GM19025 (cell line): ENCODE measurements at regions not wholly inside any gene's neighbourhood (a gene's known extent, or its start where the extent isn't known, plus 50 kb on each side); places are given as distances from the start of the nearest gene placed in this dataset.
"Not testable (repeated sequence)": the region's sequence is repeated elsewhere in the genome, so short reads cannot be mapped to it uniquely, and the experiment has no call there.

ENCODE experiments used
- ATAC-seq: cut with Tn5 transposase; IDR thresholded peaks from one replicate; pipeline ENCODE4 v1.9.1; 2021; ENCODE audit warnings: mild to moderate bottlenecking, low read depth, moderate library complexity; ENCODE audit not compliant: unreplicated experiment

GRCh38 chr3:124639406-124640237 is 90.6 kb upstream of the UMPS start:
- no peak for ATAC-seq

DNA sequence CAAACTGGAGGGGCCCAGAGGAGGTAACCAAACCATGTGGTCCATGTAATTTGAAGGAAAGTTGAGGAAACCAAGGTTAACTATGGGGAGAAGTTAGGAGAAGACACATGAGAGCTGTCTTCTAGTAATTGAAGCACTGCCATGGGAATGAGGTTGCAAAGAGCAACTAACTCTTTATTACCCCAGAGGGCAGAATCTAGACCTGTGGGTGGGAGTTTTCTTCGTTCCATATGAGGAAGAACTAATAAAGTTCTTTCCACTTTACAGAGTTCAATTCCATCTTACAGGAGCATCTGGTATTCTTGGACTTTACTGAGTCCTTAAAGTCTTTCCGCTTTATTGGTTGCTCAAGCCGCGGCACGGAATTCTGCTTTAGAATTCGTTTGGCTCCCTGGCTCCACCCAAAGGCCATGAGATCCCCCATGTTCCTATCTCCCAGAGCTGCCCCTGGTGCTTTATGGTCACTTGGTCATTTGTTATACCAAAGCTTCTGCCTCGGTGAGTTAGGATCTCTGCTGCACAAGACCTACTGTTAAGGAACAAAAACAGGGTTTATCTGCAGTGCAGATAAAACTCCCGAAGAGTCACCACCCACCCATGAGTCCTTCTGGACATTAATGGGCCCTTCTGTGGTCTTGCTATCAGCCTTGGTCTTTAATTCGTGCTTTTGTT is 89.5 kb upstream of the UMPS start:
- ATAC-seq, result no peak

- ATAC-seq, result no peak
Measured at GRCh38 chr3:124643453-124643852, 86.8 kb upstream of the UMPS start.

GRCh38 chr3:124646186-124646585 is 84.1 kb upstream of the UMPS start:
- not testable (repeated sequence) for ATAC-seq

GRCh38 chr3:124648551-124648950 is 81.7 kb upstream of the UMPS start:
- no peak for ATAC-seq

DNA sequence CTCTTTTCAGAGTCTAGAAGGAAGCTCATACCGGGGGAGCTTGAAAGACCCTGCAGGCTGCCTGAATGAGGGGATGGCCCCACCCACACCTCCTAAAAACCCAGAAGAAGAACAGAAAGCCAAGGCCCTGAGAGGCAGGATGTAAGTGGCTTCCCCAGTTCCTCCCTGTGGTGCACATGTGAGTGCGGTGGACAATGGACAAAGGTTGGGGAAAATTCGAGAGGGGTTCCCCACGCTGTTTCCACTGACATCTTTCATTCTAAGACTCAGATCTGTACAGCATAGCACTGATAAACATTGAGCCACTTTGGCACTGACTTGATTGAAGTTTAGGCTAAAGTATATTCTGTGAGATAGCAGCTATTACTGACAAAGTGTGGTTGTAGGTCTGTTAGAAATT is 79.5 kb upstream of the UMPS start:
- ATAC-seq, result peak; percentile 63

DNA sequence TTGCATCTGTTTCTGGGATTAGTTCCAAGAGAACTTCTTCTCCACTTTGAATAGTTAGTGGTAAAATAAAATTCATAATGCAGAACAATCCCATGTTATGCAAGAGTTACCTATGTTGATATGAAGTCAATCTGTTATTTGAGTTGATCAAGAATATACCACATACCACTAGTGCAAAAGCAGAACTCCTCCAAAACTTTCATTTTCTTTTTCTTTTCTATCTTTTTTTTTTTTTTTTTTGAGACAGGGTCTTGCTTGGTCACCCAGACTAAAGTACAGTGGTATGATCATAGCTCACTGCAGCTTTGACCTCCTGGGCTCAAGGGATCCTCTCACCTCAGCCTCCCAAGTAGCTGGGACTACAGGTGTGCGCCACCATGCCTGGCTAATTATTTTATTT is 78.8 kb upstream of the UMPS start:
- not testable (repeated sequence) for ATAC-seq

GRCh38 chr3:124652009-124652408 is 78.2 kb upstream of the UMPS start:
- ATAC-seq, result no peak

- no peak for ATAC-seq
Measured at GRCh38 chr3:124653071-124653796, 77.0 kb upstream of the UMPS start.

GRCh38 chr3:124653797-124654469 is 76.3 kb upstream of the UMPS start:
- no peak for ATAC-seq

DNA sequence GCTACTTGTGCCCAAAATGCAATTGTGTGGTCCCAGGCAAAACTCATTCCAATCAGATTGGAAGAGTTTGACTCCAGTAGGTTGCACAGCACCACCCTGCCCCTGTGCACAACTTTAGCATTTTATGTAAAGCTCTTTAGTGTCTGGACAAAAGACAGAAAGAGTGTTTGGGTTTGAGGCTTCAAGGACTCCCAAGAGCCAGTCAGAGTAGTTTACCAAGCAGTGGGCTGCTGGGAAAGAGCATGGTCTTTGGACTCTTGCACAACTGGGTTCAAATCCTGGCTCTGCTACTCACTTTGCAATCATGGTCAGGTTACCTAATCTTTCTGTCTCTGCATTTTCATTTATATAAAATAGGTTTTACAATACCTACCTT is 75.8 kb upstream of the UMPS start:
- no peak for ATAC-seq

DNA sequence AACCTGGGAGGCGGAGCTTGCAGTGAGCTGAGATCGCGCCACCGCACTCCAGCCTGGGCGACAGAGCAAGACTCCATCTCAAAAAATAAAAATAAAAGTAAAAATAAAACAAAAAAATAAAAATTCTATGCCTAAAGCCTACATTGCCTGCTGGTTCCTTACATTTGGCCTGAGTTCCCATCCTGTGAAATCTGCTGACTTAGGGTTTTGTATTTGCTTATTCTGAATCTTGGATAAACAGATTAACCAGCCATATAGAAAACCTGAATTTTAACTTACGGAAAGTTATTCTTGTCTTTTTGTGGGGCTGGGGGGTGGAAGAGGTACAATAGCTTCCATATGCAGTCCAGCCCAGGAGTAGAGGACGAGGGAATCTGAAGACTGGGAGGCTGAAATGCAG is 73.7 kb upstream of the UMPS start:
- no peak for ATAC-seq

GRCh38 chr3:124657138-124657537 is 73.1 kb upstream of the UMPS start:
- no peak for ATAC-seq

- ATAC-seq, result no peak
Measured at GRCh38 chr3:124658270-124658669, 72.0 kb upstream of the UMPS start.

GRCh38 chr3:124659175-124659574 is 71.1 kb upstream of the UMPS start:
- no peak for ATAC-seq

DNA sequence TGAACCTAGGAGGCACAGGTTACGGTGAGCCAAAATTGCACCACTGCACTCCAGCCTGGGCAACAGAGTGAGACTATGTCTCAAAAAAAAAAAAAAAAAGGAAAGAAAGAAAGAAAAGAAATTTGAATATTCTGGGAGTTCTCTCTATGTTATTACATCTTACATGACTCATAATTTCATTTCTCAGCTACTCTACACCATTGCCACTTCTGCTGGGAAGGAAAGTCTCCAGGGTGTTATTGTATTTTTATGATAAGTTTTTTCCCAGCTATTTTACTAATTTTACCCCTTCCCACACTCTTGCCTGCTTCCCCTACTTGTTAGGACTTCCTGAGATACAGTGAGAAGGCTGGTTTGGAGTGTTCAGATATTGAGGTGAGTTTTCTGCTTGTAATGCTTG is 69.7 kb upstream of the UMPS start:
- no peak for ATAC-seq

GRCh38 chr3:124663690-124664089 is 66.6 kb upstream of the UMPS start:
- no peak for ATAC-seq

DNA sequence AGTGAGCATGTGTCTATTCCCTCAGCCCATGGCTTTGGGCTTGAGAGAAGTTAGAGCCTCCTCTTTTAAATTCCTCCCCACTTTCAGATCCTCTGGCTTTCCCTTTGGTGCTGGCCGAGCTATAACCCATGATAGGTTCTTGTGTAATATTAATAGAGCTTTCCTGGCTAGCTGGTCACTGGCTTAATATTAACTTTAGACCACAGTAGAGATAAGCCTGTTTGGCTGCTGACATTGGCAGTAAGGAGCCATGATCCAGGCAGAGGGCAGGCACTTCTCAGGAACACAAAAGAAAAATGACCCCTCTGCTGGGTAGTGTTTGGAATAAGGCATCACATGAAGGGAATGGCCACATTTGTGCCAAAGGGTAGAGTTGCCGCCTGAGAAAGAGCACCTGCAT is 65.4 kb upstream of the UMPS start:
- no peak for ATAC-seq

DNA sequence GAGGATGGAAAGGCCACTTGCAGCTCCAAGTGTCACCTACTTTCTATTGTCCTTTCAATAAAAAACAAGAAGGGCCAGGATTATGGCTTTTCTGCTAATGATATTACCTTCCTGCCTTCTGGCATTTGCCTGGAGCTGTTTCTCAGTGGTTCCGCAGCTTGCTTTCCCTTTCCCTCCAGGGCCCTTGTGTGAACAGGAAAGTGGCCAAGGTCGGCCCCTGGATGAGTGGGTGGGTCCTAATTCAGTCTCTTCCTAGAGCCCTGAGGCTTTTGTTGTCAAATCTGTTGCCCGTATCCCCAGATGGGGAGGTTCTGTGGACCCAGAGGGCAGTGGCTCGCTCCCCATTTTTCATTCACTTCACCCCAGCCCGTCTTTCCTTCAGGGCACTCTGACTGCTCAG is 64.2 kb upstream of the UMPS start:
- ATAC-seq, result no peak

DNA sequence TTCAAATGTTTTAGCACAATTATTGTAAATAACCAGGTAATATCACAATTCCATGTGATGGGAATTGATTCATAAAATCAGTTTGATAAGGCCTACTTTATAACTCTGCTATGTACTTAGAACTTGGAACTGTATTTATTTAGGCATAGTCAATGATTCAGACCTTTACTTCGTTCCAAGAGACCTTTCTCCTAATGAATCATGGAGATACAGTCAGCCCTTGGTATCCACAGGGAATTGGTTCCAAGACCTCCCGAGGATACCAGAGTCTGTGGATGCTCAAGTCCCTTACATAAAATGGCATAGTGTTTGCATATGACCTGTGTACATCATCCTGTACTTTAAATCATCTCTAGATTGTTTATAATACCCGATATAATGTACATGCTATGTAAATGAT is 60.8 kb upstream of the UMPS start:
- ATAC-seq, result no peak

DNA sequence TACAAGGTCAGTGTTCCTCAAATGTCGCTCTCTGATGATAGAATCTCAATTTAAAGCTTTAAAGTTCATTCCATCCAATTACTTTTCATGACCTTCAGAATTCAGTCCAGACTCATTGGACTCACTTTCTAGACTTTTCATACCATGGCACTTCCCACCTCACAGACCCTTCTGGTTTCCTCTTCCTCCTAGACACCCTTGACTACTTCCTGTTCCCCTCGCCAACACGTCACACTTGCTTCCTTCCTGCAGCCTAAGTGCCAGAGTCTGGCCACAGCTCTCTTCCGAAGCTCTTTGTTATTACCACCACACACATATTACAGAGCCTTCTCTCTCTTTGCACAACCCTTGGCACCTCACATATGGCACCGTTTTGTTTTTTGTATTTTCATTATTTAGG is 59.1 kb upstream of the UMPS start:
- ATAC-seq, result no peak
